HPDE6-E6E7 (cell line): ENCODE measurements at regions not wholly inside any gene's neighbourhood (a gene's known extent, or its start where the extent isn't known, plus 50 kb on each side); places are given as distances from the start of the nearest gene placed in this dataset.
"Not testable (repeated sequence)": the region's sequence is repeated elsewhere in the genome, so short reads cannot be mapped to it uniquely, and the experiment has no call there.

Experiments
- DNase-seq: peaks from one replicate; pipeline ENCODE4 v3.0.0; 2011; ENCODE audit warnings: missing footprints; ENCODE audit errors: extremely low spot score

GRCh38 chr10:114730291-114730690 lies 72.2 kb upstream of the ABLIM1 start:
- DNase-seq = no peak

- no peak for DNase-seq
These were observed 74.9 kb upstream of the ABLIM1 start for GRCh38 chr10:114732931-114733330.

- DNase-seq = no peak
These were observed 77.9 kb upstream of the ABLIM1 start for GRCh38 chr10:114735946-114736345.

- no peak for DNase-seq
These were observed 77.9 kb upstream of the FHIP2A start for GRCh38 chr10:114743521-114744231.

- DNase-seq = no peak
These were observed 75.0 kb upstream of the FHIP2A start for GRCh38 chr10:114746531-114746930.

- DNase-seq = no peak
These were observed 73.3 kb upstream of the FHIP2A start for GRCh38 chr10:114748241-114748640.

- DNase-seq = no peak
These were observed 72.6 kb upstream of the FHIP2A start for GRCh38 chr10:114749014-114749413.

- no peak for DNase-seq
These were observed 72.1 kb upstream of the FHIP2A start for GRCh38 chr10:114749510-114749909.

- no peak for DNase-seq
These were observed 69.7 kb upstream of the FHIP2A start for GRCh38 chr10:114751856-114752255.

- DNase-seq = not testable (repeated sequence)
These were observed 69.0 kb upstream of the FHIP2A start for GRCh38 chr10:114752570-114752969.

GRCh38 chr10:114753126-114753525 lies 68.5 kb upstream of the FHIP2A start:
- DNase-seq = no peak

- DNase-seq = no peak
These were observed 66.9 kb upstream of the FHIP2A start for GRCh38 chr10:114754445-114755320.

GRCh38 chr10:114755537-114755936 lies 66.0 kb upstream of the FHIP2A start:
- no peak for DNase-seq

GRCh38 chr10:114758331-114758730 lies 63.2 kb upstream of the FHIP2A start:
- DNase-seq = no peak

GRCh38 chr10:114761205-114762193 lies 60.1 kb upstream of the FHIP2A start:
- DNase-seq = no peak

- DNase-seq = no peak
These were observed 58.8 kb upstream of the FHIP2A start for GRCh38 chr10:114762811-114763210.

- no peak for DNase-seq
These were observed 56.9 kb upstream of the FHIP2A start for GRCh38 chr10:114764656-114765055.

GRCh38 chr10:114766470-114766869 lies 55.1 kb upstream of the FHIP2A start:
- no peak for DNase-seq

- DNase-seq = no peak
These were observed 54.2 kb upstream of the FHIP2A start for GRCh38 chr10:114767101-114767985.

GRCh38 chr10:114767986-114768821 lies 53.4 kb upstream of the FHIP2A start:
- DNase-seq = no peak
